NB4 (cell line): ENCODE measurements at regions not wholly inside any gene's neighbourhood (a gene's known extent, or its start where the extent isn't known, plus 50 kb on each side); places are given as distances from the start of the nearest gene placed in this dataset.

Experiments
- MAX ChIP-seq: IDR thresholded peaks from 2 replicates; pipeline ENCODE4 v1.6.1; 2011; ENCODE audit warnings: low read depth, low read length
- MYC ChIP-seq: IDR thresholded peaks from 2 replicates; pipeline ENCODE4 v1.6.1; 2011; ENCODE audit warnings: low read depth, low read length
- POLR2A ChIP-seq: IDR thresholded peaks from 2 replicates; pipeline ENCODE4 v1.6.1; 2011; ENCODE audit warnings: mild to moderate bottlenecking; ENCODE audit not compliant: insufficient read length; ENCODE audit errors: extremely low read depth
- TF ChIP-seq, protein P1 (sequence below): IDR thresholded peaks from one replicate; pipeline ENCODE4 v1.5.1; 2012; ENCODE audit warnings: low read depth, low read length

- TF ChIP-seq, protein P1, sequence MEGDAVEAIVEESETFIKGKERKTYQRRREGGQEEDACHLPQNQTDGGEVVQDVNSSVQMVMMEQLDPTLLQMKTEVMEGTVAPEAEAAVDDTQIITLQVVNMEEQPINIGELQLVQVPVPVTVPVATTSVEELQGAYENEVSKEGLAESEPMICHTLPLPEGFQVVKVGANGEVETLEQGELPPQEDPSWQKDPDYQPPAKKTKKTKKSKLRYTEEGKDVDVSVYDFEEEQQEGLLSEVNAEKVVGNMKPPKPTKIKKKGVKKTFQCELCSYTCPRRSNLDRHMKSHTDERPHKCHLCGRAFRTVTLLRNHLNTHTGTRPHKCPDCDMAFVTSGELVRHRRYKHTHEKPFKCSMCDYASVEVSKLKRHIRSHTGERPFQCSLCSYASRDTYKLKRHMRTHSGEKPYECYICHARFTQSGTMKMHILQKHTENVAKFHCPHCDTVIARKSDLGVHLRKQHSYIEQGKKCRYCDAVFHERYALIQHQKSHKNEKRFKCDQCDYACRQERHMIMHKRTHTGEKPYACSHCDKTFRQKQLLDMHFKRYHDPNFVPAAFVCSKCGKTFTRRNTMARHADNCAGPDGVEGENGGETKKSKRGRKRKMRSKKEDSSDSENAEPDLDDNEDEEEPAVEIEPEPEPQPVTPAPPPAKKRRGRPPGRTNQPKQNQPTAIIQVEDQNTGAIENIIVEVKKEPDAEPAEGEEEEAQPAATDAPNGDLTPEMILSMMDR, result no peak
- no peak for TF ChIP-seq MYC
- no peak for TF ChIP-seq POLR2A
- no peak for TF ChIP-seq MAX
These were observed 650.2 kb upstream of the SLC39A10 start for GRCh38 chr2:195006856-195007255.
